Kidney (tissue), 13 donors: ENCODE measurements at regions not wholly inside any gene's neighbourhood (a gene's known extent, or its start where the extent isn't known, plus 50 kb on each side); places are given as distances from the start of the nearest gene placed in this dataset.

Source experiments
- DNase-seq, 5 donors: peaks; one replicate each; pipeline ENCODE4 v3.0.0-alpha.2; 2013 to 2020
- FAIRE-seq: peaks from 2 replicates; lab custom pipeline; 2012; peaks lifted over from hg19 to GRCh38; lab: Jason Lieb, UNC
- H3K27ac ChIP-seq, 2 donors: one replicate each; pipeline ENCODE4 v1.7.0; 2013; ENCODE audit warnings: low read depth in 2 of 2, low read length in 2 of 2, inconsistent platforms in 1 of 2
- H3K27me3 ChIP-seq: one replicate; pipeline ENCODE4 v1.7.1; 2013; ENCODE audit warnings: low read length, inconsistent platforms; ENCODE audit not compliant: control insufficient read depth, insufficient read depth
- H3K36me3 ChIP-seq, 3 donors: one replicate each; pipeline versions ENCODE4 v1.7.0 to v1.7.1; 2013; ENCODE audit warnings: low read length in 3 of 3, control low read depth in 1 of 3, inconsistent platforms in 1 of 3; ENCODE audit not compliant: insufficient read depth in 3 of 3, control insufficient read depth in 2 of 3
- H3K4me1 ChIP-seq, 3 donors: one replicate each; pipeline versions ENCODE4 v1.7.0 to v1.7.1; 2013; ENCODE audit warnings: low read length in 3 of 3, inconsistent platforms in 1 of 3, low read depth in 1 of 3; ENCODE audit not compliant: control insufficient read depth in 2 of 3, insufficient read depth in 2 of 3
- H3K4me3 ChIP-seq, 3 donors: one replicate each; pipeline versions ENCODE4 v1.7.0 to v1.8.1; 2013; ENCODE audit warnings: low read length in 3 of 3, control low read depth in 1 of 3, inconsistent platforms in 1 of 3
- H3K9ac ChIP-seq, 3 donors: one replicate each; pipeline versions ENCODE4 v1.7.0 to v1.7.1; 2013; ENCODE audit warnings: low read length in 3 of 3, control low read depth in 1 of 3, inconsistent platforms in 1 of 3
- H3K9me3 ChIP-seq, 3 donors: one replicate each; pipeline versions ENCODE4 v1.7.0 to v1.7.1; 2013; ENCODE audit warnings: low read length in 3 of 3, control low read depth in 1 of 3, inconsistent platforms in 1 of 3; ENCODE audit not compliant: control insufficient read depth in 2 of 3, insufficient read depth in 1 of 3
- CTCF ChIP-seq: IDR thresholded peaks from 3 replicates; pipeline ENCODE4 v1.5.1; 2012; ENCODE audit warnings: mild to moderate bottlenecking, moderate library complexity, borderline replicate concordance; ENCODE audit not compliant: insufficient read depth; ENCODE audit errors: extremely low read depth
- intact Hi-C: fragments of 100-400 bp; cut with DNase I; formaldehyde crosslinking; loops from one replicate; pipeline ENCODE4 v1.11.1; 2022
- donor health status: control.
- donor health status: control.
- donor health status: control.
- donor health status: control.
- donor health status: control.
- donor health status: DM: yes; HTN: yes; CAD: no.
- donor health status: Normal renal cell carcinoma (clear cell type).

GRCh38 chr6:145427232-145427631, 308.1 kb downstream of the EPM2A start:
- intact Hi-C loops = no loop called here
- no peak for DNase-seq
- no peaks in the 10 kb centered on the region for H3K9me3 ChIP-seq
- H3K27ac ChIP-seq = no peak overlapping the region
- H3K9ac ChIP-seq = no peak overlapping the region
- no peak for FAIRE-seq
- no peaks in the 10 kb centered on the region for H3K36me3 ChIP-seq
- no peaks in the 10 kb centered on the region for H3K27me3 ChIP-seq
- no peak overlapping the region for H3K4me3 ChIP-seq
- TF ChIP-seq CTCF = no peak
- H3K4me1 ChIP-seq = no peaks in the 10 kb centered on the region

- H3K9me3 ChIP-seq = no peaks in the 10 kb centered on the region
- no peak overlapping the region for H3K27ac ChIP-seq
- peak in 1 of 5 donors; percentile 6 for DNase-seq
- intact Hi-C loops = no loop called here
- H3K27me3 ChIP-seq = no peaks in the 10 kb centered on the region
- no peak for TF ChIP-seq CTCF
- H3K36me3 ChIP-seq = no peaks in the 10 kb centered on the region
- H3K4me3 ChIP-seq = no peak overlapping the region
- no peak for FAIRE-seq
- H3K4me1 ChIP-seq = no peaks in the 10 kb centered on the region
- no peak overlapping the region for H3K9ac ChIP-seq
These were observed 306.6 kb downstream of the EPM2A start for GRCh38 chr6:145428706-145429105.

GRCh38 chr6:145442110-145442509, 293.2 kb downstream of the EPM2A start:
- no peak overlapping the region for H3K27ac ChIP-seq
- no peak overlapping the region for H3K4me3 ChIP-seq
- H3K4me1 ChIP-seq = no peaks in the 10 kb centered on the region
- H3K27me3 ChIP-seq = no peaks in the 10 kb centered on the region
- H3K9ac ChIP-seq = no peak overlapping the region
- intact Hi-C loops = no loop called here
- no peak for TF ChIP-seq CTCF
- no peak for FAIRE-seq
- H3K36me3 ChIP-seq = no peaks in the 10 kb centered on the region
- no peak for DNase-seq
- H3K9me3 ChIP-seq = peaks cover 0 to 20% (median 0%) of the 10 kb centered on the region in 3 donors

GRCh38 chr6:145445674-145446073, 289.6 kb downstream of the EPM2A start:
- H3K4me1 ChIP-seq = no peaks in the 10 kb centered on the region
- DNase-seq = no peak
- H3K9ac ChIP-seq = no peak overlapping the region
- no peaks in the 10 kb centered on the region for H3K36me3 ChIP-seq
- no peak for TF ChIP-seq CTCF
- no peak overlapping the region for H3K27ac ChIP-seq
- no peak for FAIRE-seq
- no peaks in the 10 kb centered on the region for H3K27me3 ChIP-seq
- no peak overlapping the region for H3K4me3 ChIP-seq
- H3K9me3 ChIP-seq = peaks cover 0 to 20% (median 0%) of the 10 kb centered on the region in 3 donors
- intact Hi-C loops = no loop called here
